Breast epithelium (tissue), 3 donors: ENCODE measurements at regions not wholly inside any gene's neighbourhood (a gene's known extent, or its start where the extent isn't known, plus 50 kb on each side); places are given as distances from the start of the nearest gene placed in this dataset.

Experiments used
- CTCF ChIP-seq, 3 donors: fragments of 450-650 bp; IDR thresholded peaks; one replicate each; pipeline ENCODE4 v1.5.1; 2016 to 2017; ENCODE audit warnings: antibody characterized with exemption in 3 of 3, mild to moderate bottlenecking in 3 of 3, moderate library complexity in 3 of 3
- POLR2AphosphoS5 ChIP-seq, 3 donors: sonication (generic); formaldehyde crosslinking; IDR thresholded peaks; one replicate each; pipeline ENCODE4 v1.6.1; 2017; ENCODE audit warnings: antibody characterized with exemption in 3 of 3

- TF ChIP-seq CTCF (IDR thresholded peaks at IDR 0.05) (no peak), POLR2AphosphoS5 (IDR thresholded peaks at IDR 0.05) (no peak)
These were observed 101.8 kb downstream of the SLITRK2 start for GRCh38 chrX:145919400-145919799.
